Ishikawa (cell line): ENCODE measurements at regions not wholly inside any gene's neighbourhood (a gene's known extent, or its start where the extent isn't known, plus 50 kb on each side); places are given as distances from the start of the nearest gene placed in this dataset.

Source experiments
- CEBPB ChIP-seq: IDR thresholded peaks from 2 replicates; pipeline ENCODE4 v1.6.1; 2012
- CREB1 ChIP-seq: IDR thresholded peaks from 2 replicates; pipeline ENCODE4 v1.6.1; 2012; ENCODE audit warnings: low read depth
- EGR1 ChIP-seq: IDR thresholded peaks from 2 replicates; pipeline ENCODE4 v1.6.1; 2012
- EP300 ChIP-seq: IDR thresholded peaks from 2 replicates; pipeline ENCODE4 v1.6.1; 2012; ENCODE audit warnings: borderline replicate concordance
- FOXM1 ChIP-seq: IDR thresholded peaks from 2 replicates; pipeline ENCODE4 v1.6.1; 2012; ENCODE audit warnings: low read depth, borderline replicate concordance
- NFIC ChIP-seq: IDR thresholded peaks from 2 replicates; pipeline ENCODE4 v1.6.1; 2012
- RAD21 ChIP-seq: IDR thresholded peaks from 2 replicates; pipeline ENCODE4 v1.6.1; 2012; ENCODE audit warnings: low read depth
- TAF1 ChIP-seq: IDR thresholded peaks from 2 replicates; pipeline ENCODE4 v1.6.1; 2012; ENCODE audit warnings: low read depth, mild to moderate bottlenecking
- TCF12 ChIP-seq: IDR thresholded peaks from 2 replicates; pipeline ENCODE4 v1.6.1; 2012; ENCODE audit warnings: low read depth
- TEAD4 ChIP-seq: IDR thresholded peaks from 2 replicates; pipeline ENCODE4 v1.6.1; 2012
- YY1 ChIP-seq: IDR thresholded peaks from 2 replicates; pipeline ENCODE4 v1.6.1; 2012; ENCODE audit warnings: low read depth
- ZBTB7A ChIP-seq: IDR thresholded peaks from 2 replicates; pipeline ENCODE4 v1.6.1; 2012; ENCODE audit warnings: low read depth
- TF ChIP-seq, protein P1 (sequence below): IDR thresholded peaks from 2 replicates; pipeline ENCODE4 v1.6.1; 2012
- TF ChIP-seq, protein P2 (sequence below): IDR thresholded peaks from 2 replicates; pipeline ENCODE4 v1.6.1; 2012; ENCODE audit warnings: low read depth, mild to moderate bottlenecking
- TF ChIP-seq, protein P3 (sequence below): IDR thresholded peaks from 2 replicates; pipeline ENCODE4 v1.6.1; 2012

DNA sequence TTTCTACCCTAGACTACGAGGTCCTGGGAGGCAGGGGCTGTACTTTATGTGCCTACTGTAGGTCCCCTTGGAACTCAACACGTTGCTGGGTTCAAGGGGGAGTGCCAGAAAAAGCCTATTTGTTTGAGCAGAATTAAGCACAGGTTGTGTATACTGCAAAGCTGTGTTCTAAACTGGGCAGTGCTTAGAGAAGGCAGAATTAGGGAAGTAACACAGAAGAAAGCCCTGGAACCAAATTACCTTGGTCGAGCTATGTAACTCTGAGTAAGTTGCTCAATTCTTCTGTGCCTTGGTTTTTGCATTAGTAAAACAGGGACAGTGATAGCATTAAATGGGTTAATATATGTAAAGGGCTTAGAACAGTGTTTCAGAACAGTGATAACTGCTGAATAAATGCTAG, 245.0 kb upstream of the SFRP2 start:
- TF ChIP-seq FOXM1 (no peak), RAD21 (no peak), CEBPB (no peak), TAF1 (no peak), EGR1 (no peak), EP300 (no peak), ZBTB7A (no peak), CREB1 (no peak)
- TF ChIP-seq, protein P1, sequence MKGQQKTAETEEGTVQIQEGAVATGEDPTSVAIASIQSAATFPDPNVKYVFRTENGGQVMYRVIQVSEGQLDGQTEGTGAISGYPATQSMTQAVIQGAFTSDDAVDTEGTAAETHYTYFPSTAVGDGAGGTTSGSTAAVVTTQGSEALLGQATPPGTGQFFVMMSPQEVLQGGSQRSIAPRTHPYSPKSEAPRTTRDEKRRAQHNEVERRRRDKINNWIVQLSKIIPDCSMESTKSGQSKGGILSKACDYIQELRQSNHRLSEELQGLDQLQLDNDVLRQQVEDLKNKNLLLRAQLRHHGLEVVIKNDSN, result no peak
- TF ChIP-seq, protein P2, sequence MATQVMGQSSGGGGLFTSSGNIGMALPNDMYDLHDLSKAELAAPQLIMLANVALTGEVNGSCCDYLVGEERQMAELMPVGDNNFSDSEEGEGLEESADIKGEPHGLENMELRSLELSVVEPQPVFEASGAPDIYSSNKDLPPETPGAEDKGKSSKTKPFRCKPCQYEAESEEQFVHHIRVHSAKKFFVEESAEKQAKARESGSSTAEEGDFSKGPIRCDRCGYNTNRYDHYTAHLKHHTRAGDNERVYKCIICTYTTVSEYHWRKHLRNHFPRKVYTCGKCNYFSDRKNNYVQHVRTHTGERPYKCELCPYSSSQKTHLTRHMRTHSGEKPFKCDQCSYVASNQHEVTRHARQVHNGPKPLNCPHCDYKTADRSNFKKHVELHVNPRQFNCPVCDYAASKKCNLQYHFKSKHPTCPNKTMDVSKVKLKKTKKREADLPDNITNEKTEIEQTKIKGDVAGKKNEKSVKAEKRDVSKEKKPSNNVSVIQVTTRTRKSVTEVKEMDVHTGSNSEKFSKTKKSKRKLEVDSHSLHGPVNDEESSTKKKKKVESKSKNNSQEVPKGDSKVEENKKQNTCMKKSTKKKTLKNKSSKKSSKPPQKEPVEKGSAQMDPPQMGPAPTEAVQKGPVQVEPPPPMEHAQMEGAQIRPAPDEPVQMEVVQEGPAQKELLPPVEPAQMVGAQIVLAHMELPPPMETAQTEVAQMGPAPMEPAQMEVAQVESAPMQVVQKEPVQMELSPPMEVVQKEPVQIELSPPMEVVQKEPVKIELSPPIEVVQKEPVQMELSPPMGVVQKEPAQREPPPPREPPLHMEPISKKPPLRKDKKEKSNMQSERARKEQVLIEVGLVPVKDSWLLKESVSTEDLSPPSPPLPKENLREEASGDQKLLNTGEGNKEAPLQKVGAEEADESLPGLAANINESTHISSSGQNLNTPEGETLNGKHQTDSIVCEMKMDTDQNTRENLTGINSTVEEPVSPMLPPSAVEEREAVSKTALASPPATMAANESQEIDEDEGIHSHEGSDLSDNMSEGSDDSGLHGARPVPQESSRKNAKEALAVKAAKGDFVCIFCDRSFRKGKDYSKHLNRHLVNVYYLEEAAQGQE, result no peak

DNA sequence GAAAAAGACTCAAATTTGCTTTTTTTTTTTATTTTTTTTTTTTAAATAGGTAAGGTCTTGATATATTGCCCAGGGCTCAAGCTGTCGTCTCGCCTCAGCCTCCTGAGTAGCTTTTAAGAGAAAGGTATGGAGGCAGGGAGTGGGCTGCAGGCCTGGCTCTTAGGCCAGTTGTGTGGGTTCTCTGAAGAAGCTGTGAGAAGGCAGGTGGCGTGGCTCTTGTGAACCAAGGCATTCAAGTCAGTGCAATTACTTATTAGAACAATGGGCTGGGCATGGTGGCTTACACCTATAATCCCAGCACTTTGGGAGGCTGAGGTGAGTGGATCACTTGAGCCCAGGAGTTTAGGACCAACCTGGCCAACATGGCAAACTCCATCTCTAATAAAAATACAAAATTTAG, 244.0 kb upstream of the SFRP2 start:
- TF ChIP-seq, protein P1, result no peak
- TF ChIP-seq CREB1, result no peak
- no peak for TF ChIP-seq YY1
- no peak for TF ChIP-seq TEAD4
- TF ChIP-seq, protein P2, result no peak
- no peak for TF ChIP-seq CEBPB
- TF ChIP-seq FOXM1, result no peak
- no peak for TF ChIP-seq RAD21
- TF ChIP-seq TAF1, result no peak
- TF ChIP-seq, protein P3, sequence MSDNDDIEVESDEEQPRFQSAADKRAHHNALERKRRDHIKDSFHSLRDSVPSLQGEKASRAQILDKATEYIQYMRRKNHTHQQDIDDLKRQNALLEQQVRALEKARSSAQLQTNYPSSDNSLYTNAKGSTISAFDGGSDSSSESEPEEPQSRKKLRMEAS, result no peak
- TF ChIP-seq EP300, result no peak
- no peak for TF ChIP-seq NFIC
- no peak for TF ChIP-seq EGR1

DNA sequence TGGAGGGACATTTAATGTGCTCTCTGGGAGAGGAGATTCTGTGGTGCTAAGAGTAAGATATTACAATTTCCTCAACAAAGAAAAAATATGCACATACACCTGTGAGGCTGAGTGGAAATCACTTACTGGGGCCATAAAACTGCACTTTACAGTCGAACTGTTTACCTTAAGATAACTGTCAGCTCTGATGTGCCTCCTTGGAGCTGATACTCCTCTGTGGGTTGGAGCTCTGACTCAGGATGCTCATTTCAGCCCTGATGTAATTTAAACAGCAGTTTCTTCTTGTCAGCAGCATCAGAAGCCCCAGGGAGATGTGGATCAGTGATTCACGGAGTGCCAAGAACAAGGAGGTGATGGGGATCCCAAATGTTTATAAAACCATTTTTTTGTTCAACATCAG, 241.9 kb upstream of the SFRP2 start:
- TF ChIP-seq TCF12 (no peak), TAF1 (no peak)
- TF ChIP-seq, protein P1, result no peak

DNA sequence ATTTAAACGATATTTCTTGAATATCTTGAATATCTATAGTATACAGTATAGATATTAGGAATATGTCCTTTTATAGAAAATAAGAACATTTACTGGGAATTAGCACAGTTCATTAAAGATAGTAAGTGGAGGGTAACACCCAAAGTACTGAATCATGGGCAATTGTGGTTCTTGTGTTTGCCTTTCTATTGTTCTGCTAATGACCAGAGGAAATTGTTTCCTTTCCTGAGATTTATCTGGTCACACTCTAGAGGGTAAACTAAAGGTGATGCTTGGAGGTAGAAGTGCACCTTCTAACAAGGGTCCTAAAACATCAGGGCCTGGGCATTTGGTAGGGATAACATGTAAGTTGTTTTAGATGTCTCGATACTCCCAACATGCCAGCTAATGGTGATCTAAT, 241.3 kb upstream of the SFRP2 start:
- no peak for TF ChIP-seq YY1
- no peak for TF ChIP-seq EGR1
- no peak for TF ChIP-seq RAD21
- no peak for TF ChIP-seq TEAD4
- no peak for TF ChIP-seq NFIC
- TF ChIP-seq, protein P1, result no peak
- TF ChIP-seq, protein P3, result no peak
- TF ChIP-seq FOXM1, result no peak
- no peak for TF ChIP-seq ZBTB7A
- no peak for TF ChIP-seq CREB1
- no peak for TF ChIP-seq TCF12
- TF ChIP-seq, protein P2, result no peak
- TF ChIP-seq TAF1, result no peak
- TF ChIP-seq EP300, result no peak
- no peak for TF ChIP-seq CEBPB
